IMR-90 (cell line): ENCODE measurements at regions not wholly inside any gene's neighbourhood (a gene's known extent, or its start where the extent isn't known, plus 50 kb on each side); places are given as distances from the start of the nearest gene placed in this dataset.

Experiments
- ATAC-seq: fragments of 200-7000 bp; cut with Tn5 transposase; 2 replicates; pipeline ENCODE4 v1.9.1; 2020; ENCODE audit warnings: low read depth, mild to moderate bottlenecking, moderate library complexity
- BruUV-seq: library from RNA; stranded (reverse); fragments of 400-500 nt; replicated peaks from 2 replicates; lab custom pipeline; 2021; lab: Mats Ljungman, UMichigan
- CTCF ChIA-PET: fragments of 300-600 bp; formaldehyde crosslinking; extraction: SDS; loops from one replicate; lab custom pipeline; 2021; ENCODE audit warnings: antibody characterized with exemption; lab: Yijun Ruan, JAX
- POLR2A ChIA-PET: fragments of 300-600 bp; sonication (Branson Sonifier 250); formaldehyde crosslinking; loops from one replicate; lab custom pipeline; 2022; ENCODE audit warnings: antibody characterized with exemption; ENCODE audit not compliant: unreplicated experiment; lab: Charles Lee
- DNase-seq: peaks from one replicate; pipeline ENCODE4 v3.0.0; 2013
- H2AFZ ChIP-seq: replicated peaks from 2 replicates; pipeline ENCODE3; 2013; ENCODE audit warnings: low read length, mild to moderate bottlenecking; ENCODE audit not compliant: poor library complexity
- H2AK5ac ChIP-seq: 2 replicates; pipeline ENCODE4 v1.6.1; 2013; ENCODE audit warnings: low read depth, low read length, inconsistent platforms
- H2AK9ac ChIP-seq: replicated peaks from 2 replicates; pipeline ENCODE3; 2013; ENCODE audit warnings: mild to moderate bottlenecking, low read depth, low read length, moderate library complexity; ENCODE audit not compliant: poor library complexity
- H2BK120ac ChIP-seq: 2 replicates; pipeline ENCODE4 v1.6.1; 2013; ENCODE audit warnings: low read depth, low read length, inconsistent platforms
- H2BK15ac ChIP-seq: 3 replicates; pipeline ENCODE4 v1.6.1; 2013; ENCODE audit warnings: low read depth, low read length, inconsistent platforms
- H2BK20ac ChIP-seq: 2 replicates; pipeline ENCODE4 v1.6.1; 2013; ENCODE audit warnings: low read depth, mild to moderate bottlenecking, inconsistent platforms, low read length, moderate library complexity
- H2BK5ac ChIP-seq: 2 replicates; pipeline ENCODE4 v1.6.1; 2013; ENCODE audit warnings: mild to moderate bottlenecking, low read depth, low read length, inconsistent platforms; ENCODE audit not compliant: poor library complexity, severe bottlenecking
- H3K14ac ChIP-seq: replicated peaks from 2 replicates; pipeline ENCODE4 v1.6.1; 2013; ENCODE audit warnings: low read depth, low read length, inconsistent platforms
- H3K18ac ChIP-seq: 2 replicates; pipeline ENCODE4 v1.6.1; 2013; ENCODE audit warnings: low read depth, low read length, control low read depth
- H3K23ac ChIP-seq: 2 replicates; pipeline ENCODE4 v1.6.1; 2013; ENCODE audit warnings: low read depth, low read length, inconsistent platforms
- H3K27ac ChIP-seq: 2 replicates; pipeline ENCODE4 v1.5.1; 2013; ENCODE audit warnings: mild to moderate bottlenecking, control low read depth, low read length; ENCODE audit not compliant: insufficient read depth
- H3K27me3 ChIP-seq: 2 replicates; pipeline ENCODE4 v1.6.1; 2013; ENCODE audit warnings: low read length; ENCODE audit not compliant: control insufficient read depth, insufficient read depth
- H3K36me3 ChIP-seq: 2 replicates; pipeline ENCODE4 v1.6.1; 2013; ENCODE audit warnings: low read length, mixed read lengths; ENCODE audit not compliant: control insufficient read depth, insufficient read depth
- H3K4ac ChIP-seq: 2 replicates; pipeline ENCODE4 v1.6.1; 2013; ENCODE audit warnings: low read depth, low read length, inconsistent platforms
- H3K4me1 ChIP-seq: 2 replicates; pipeline ENCODE4 v1.6.1; 2013; ENCODE audit warnings: low read length, mixed read lengths; ENCODE audit not compliant: control insufficient read depth, insufficient read depth
- H3K4me2 ChIP-seq: 2 replicates; pipeline ENCODE4 v1.6.1; 2013; ENCODE audit warnings: low read depth, mild to moderate bottlenecking, control low read depth, low read length, moderate library complexity
- H3K4me3 ChIP-seq: 2 replicates; pipeline ENCODE4 v1.5.1; 2013; ENCODE audit warnings: low read depth, mild to moderate bottlenecking, control low read depth, low read length, moderate library complexity; ENCODE audit not compliant: insufficient read depth
- H3K56ac ChIP-seq: 2 replicates; pipeline ENCODE4 v1.6.1; 2013; ENCODE audit warnings: low read length, inconsistent platforms; ENCODE audit not compliant: insufficient read depth; ENCODE audit errors: extremely low read depth
- H3K79me1 ChIP-seq, 2 experiments: 2 replicates each; pipeline ENCODE4 v1.6.1; 2013; ENCODE audit warnings: low read length in 2 of 2, inconsistent platforms in 1 of 2, low read depth in 1 of 2
- H3K9ac ChIP-seq: 2 replicates; pipeline ENCODE4 v1.6.1; 2013; ENCODE audit warnings: low read depth, low read length, control low read depth
- H3K9me1 ChIP-seq: 2 replicates; pipeline ENCODE4 v1.6.1; 2013; ENCODE audit warnings: low read length, inconsistent platforms; ENCODE audit not compliant: insufficient read depth
- H3K9me3 ChIP-seq: 2 replicates; pipeline ENCODE4 v1.6.1; 2013; ENCODE audit warnings: low read length; ENCODE audit not compliant: control insufficient read depth, insufficient read depth
- H4K20me1 ChIP-seq: 2 replicates; pipeline ENCODE4 v1.6.1; 2013; ENCODE audit warnings: low read length, inconsistent platforms; ENCODE audit not compliant: insufficient read depth
- H4K5ac ChIP-seq: 2 replicates; pipeline ENCODE4 v1.6.1; 2013; ENCODE audit warnings: mild to moderate bottlenecking, low read depth, low read length, control low read depth
- H4K8ac ChIP-seq, 2 experiments: 2 replicates each; pipeline ENCODE4 v1.6.1; 2013; ENCODE audit warnings: low read depth in 2 of 2, low read length in 2 of 2, control low read depth in 1 of 2, inconsistent platforms in 1 of 2
- H4K91ac ChIP-seq: 2 replicates; pipeline ENCODE4 v1.6.1; 2013; ENCODE audit warnings: low read depth, low read length, inconsistent platforms; ENCODE audit not compliant: insufficient read depth
- CEBPB ChIP-seq: IDR thresholded peaks from 2 replicates; pipeline ENCODE4 v1.6.1; 2012; ENCODE audit warnings: low read depth, low read length, improper control_type of control experiment
- MAFK ChIP-seq: IDR thresholded peaks from 2 replicates; pipeline ENCODE4 v1.6.1; 2012; ENCODE audit warnings: low read depth, low read length, improper control_type of control experiment
- MXI1 ChIP-seq: IDR thresholded peaks from 2 replicates; pipeline ENCODE4 v1.6.1; 2012; ENCODE audit warnings: low read depth, mild to moderate bottlenecking, low read length, moderate library complexity, borderline replicate concordance
- POLR2A ChIP-seq: IDR thresholded peaks from 2 replicates; pipeline ENCODE4 v1.6.1; 2012; ENCODE audit warnings: mild to moderate bottlenecking, low read depth, low read length
- RCOR1 ChIP-seq: IDR thresholded peaks from 2 replicates; pipeline ENCODE4 v1.6.1; 2012; ENCODE audit warnings: mild to moderate bottlenecking, low read length, improper control_type of control experiment; ENCODE audit not compliant: insufficient replicate concordance
- dilution Hi-C: fragments of 300-500 bp; cut with HindIII; formaldehyde crosslinking; loops from one replicate; pipeline ENCODE4 v1.14.3; 2018; ENCODE audit warnings: low sequenced_read_pairs; ENCODE audit not compliant: unreplicated experiment
- in situ Hi-C: fragments of 300-500 bp; cut with MboI; formaldehyde crosslinking; loops from 3 replicates; pipeline ENCODE4 v1.14.3; 2019; ENCODE audit warnings: low sequenced_read_pairs, inconsistent platforms, mixed read lengths
- intact Hi-C: fragments of 100-400 bp; cut with micrococcal nuclease; formaldehyde crosslinking; loops from 2 replicates; pipeline ENCODE4 v1.10.0; 2022
- TF ChIP-seq, protein P1 (sequence below): conservative IDR thresholded peaks from 2 replicates; pipeline ENCODE4 v1.5.1; 2012; ENCODE audit warnings: mild to moderate bottlenecking, low read depth, low read length, improper control_type of control experiment
- TF ChIP-seq, protein P2 (sequence below): fragments of 150-350 bp; IDR thresholded peaks from 2 replicates; pipeline ENCODE4 v1.6.1; 2016; ENCODE audit warnings: low read depth, mild to moderate bottlenecking, low read length, moderate library complexity, borderline replicate concordance
- TF ChIP-seq, protein P3 (sequence below): fragments of 150-350 bp; IDR thresholded peaks from 2 replicates; pipeline ENCODE4 v1.6.1; 2017; ENCODE audit warnings: mild to moderate bottlenecking, antibody characterized with exemption, low read length, low read depth

DNA sequence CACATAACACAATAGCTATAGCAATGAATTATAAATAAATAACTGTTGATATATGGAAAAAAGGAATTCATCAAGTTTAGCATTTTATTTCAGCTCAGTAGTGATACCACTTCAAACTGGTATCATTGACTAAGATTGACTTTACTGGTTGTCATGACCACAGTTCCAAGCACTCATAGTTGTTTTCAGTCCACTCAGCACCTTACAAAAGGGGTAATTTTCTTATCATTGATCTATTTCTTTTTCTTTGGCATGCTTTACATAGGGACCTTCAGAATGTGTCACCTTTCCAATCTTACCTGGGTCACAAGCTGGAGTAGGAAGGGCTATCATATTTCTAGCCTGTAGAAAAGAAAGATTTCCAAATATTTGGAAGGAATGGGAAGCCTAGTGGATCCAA is 275.5 kb upstream of the TMEM229A start:
- CTCF ChIA-PET: interaction anchor here (1.1 kb wide), 1 partner anchor 32 kb away, joined by 3 read pairs; no protein-coding TSS in a partner anchor

More for the DNA sequence above, 275.5 kb upstream of the TMEM229A start:
- intact Hi-C loops (no loop called here), dilution Hi-C loops (no loop called here), in situ Hi-C loops (no loop called here)
- Histone ChIP-seq H2BK15ac (no peak overlapping the region), H2AFZ (no peak overlapping the region), H2BK120ac (no peak overlapping the region), H3K18ac (no peak overlapping the region), H4K20me1 (no peaks in the 10 kb centered on the region), H3K4me2 (no peak overlapping the region), H3K9ac (no peak overlapping the region), H3K14ac (no peak overlapping the region), H3K56ac (no peak overlapping the region), H2AK5ac (no peak overlapping the region), H2BK5ac (no peak overlapping the region), H3K4me3 (no peak overlapping the region), H3K79me1 (no peaks in the 10 kb centered on the region), H2AK9ac (no peak overlapping the region), H3K4me1 (peaks cover 4% of the 10 kb centered on the region), H3K36me3 (no peaks in the 10 kb centered on the region), H3K27me3 (no peaks in the 10 kb centered on the region), H4K91ac (no peak overlapping the region), H3K9me1 (0 out of 2 replicates have a peak, but pooled peaks cover 2% of the 10 kb centered on the region), H3K4ac (no peak overlapping the region), H3K23ac (no peak overlapping the region), H2BK20ac (no peak overlapping the region), H4K8ac (no peak overlapping the region), H4K5ac (no peak overlapping the region), H3K9me3 (no peaks in the 10 kb centered on the region; the same call in 1 of the 2 replicates), H3K27ac (no peak overlapping the region)
- no peak for ATAC-seq
- no TSS peak for BruUV-seq
- no peak for TF ChIP-seq CEBPB
- TF ChIP-seq, protein P1, sequence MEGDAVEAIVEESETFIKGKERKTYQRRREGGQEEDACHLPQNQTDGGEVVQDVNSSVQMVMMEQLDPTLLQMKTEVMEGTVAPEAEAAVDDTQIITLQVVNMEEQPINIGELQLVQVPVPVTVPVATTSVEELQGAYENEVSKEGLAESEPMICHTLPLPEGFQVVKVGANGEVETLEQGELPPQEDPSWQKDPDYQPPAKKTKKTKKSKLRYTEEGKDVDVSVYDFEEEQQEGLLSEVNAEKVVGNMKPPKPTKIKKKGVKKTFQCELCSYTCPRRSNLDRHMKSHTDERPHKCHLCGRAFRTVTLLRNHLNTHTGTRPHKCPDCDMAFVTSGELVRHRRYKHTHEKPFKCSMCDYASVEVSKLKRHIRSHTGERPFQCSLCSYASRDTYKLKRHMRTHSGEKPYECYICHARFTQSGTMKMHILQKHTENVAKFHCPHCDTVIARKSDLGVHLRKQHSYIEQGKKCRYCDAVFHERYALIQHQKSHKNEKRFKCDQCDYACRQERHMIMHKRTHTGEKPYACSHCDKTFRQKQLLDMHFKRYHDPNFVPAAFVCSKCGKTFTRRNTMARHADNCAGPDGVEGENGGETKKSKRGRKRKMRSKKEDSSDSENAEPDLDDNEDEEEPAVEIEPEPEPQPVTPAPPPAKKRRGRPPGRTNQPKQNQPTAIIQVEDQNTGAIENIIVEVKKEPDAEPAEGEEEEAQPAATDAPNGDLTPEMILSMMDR: no peak
- no peak for TF ChIP-seq MAFK
- TF ChIP-seq, protein P2, sequence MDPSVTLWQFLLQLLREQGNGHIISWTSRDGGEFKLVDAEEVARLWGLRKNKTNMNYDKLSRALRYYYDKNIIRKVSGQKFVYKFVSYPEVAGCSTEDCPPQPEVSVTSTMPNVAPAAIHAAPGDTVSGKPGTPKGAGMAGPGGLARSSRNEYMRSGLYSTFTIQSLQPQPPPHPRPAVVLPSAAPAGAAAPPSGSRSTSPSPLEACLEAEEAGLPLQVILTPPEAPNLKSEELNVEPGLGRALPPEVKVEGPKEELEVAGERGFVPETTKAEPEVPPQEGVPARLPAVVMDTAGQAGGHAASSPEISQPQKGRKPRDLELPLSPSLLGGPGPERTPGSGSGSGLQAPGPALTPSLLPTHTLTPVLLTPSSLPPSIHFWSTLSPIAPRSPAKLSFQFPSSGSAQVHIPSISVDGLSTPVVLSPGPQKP: no peak
- TF ChIP-seq, protein P3, sequence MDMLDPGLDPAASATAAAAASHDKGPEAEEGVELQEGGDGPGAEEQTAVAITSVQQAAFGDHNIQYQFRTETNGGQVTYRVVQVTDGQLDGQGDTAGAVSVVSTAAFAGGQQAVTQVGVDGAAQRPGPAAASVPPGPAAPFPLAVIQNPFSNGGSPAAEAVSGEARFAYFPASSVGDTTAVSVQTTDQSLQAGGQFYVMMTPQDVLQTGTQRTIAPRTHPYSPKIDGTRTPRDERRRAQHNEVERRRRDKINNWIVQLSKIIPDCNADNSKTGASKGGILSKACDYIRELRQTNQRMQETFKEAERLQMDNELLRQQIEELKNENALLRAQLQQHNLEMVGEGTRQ: no peak
- TF ChIP-seq MXI1: no peak
- no peak for TF ChIP-seq POLR2A
- TF ChIP-seq RCOR1: no peak
- POLR2A ChIA-PET: no interaction called here
- DNase-seq: no peak
